Left colon (tissue), 2 donors: ENCODE measurements at regions not wholly inside any gene's neighbourhood (a gene's known extent, or its start where the extent isn't known, plus 50 kb on each side); places are given as distances from the start of the nearest gene placed in this dataset.
A peak's percentile ranks its signal among the peaks of the same experiment; 100 is the strongest.

Source experiments
- ATAC-seq: fragments of 200-7000 bp; cut with Tn5 transposase; one replicate; pipeline ENCODE4 v1.9.1; 2020; ENCODE audit warnings: mild to moderate bottlenecking, moderate library complexity
- DNase-seq, 2 donors: peaks; one replicate each; pipeline ENCODE4 v3.0.0-alpha.2; 2020
- intact Hi-C, 2 donors: fragments of 100-400 bp; cut with DNase I in 1 of 2; cut with micrococcal nuclease in 1 of 2; formaldehyde crosslinking; loops; one replicate each; pipeline versions ENCODE4 v1.11.2 to v1.14.0; 2022; cut with DNase I, micrococcal nuclease
- donor health status: DM: no; HTN: no; CAD: no.
- donor health status: DM: yes; HTN: yes; CAD: no.

- ATAC-seq: no peak
These were observed 230.4 kb downstream of the MREG start for GRCh38 chr2:215782965-215783364.

GRCh38 chr2:215782295-215782694, 231.1 kb downstream of the MREG start:
- DNase-seq (no peak), ATAC-seq (no peak)
- intact Hi-C loops: no loop called here

More at GRCh38 chr2:215782965-215783364, 230.4 kb downstream of the MREG start:
- intact Hi-C loops: no loop called here
- DNase-seq: no peak

- no peak for ATAC-seq
- intact Hi-C loops: no loop called here
- DNase-seq: no peak
These were observed 232.3 kb downstream of the MREG start for GRCh38 chr2:215780907-215781685.

- intact Hi-C loops: no loop called here
- DNase-seq: no peak
- no peak for ATAC-seq
These were observed 233.0 kb downstream of the MREG start for GRCh38 chr2:215780313-215780712.

GRCh38 chr2:215779912-215780311, 233.4 kb downstream of the MREG start:
- no peak for ATAC-seq
- intact Hi-C loops: no loop called here
- DNase-seq: no peak

GRCh38 chr2:215777465-215778044, 235.8 kb downstream of the MREG start:
- ATAC-seq: no peak
- intact Hi-C loops: no loop called here
- DNase-seq: no peak

- ATAC-seq: no peak
- intact Hi-C loops: no loop called here
These were observed 238.2 kb downstream of the MREG start for GRCh38 chr2:215775106-215775505.

GRCh38 chr2:215773728-215774127, 239.6 kb downstream of the MREG start:
- ATAC-seq: no peak
- intact Hi-C loops: no loop called here
- DNase-seq: no peak

More at GRCh38 chr2:215775106-215775505, 238.2 kb downstream of the MREG start:
- no peak for DNase-seq

GRCh38 chr2:215772634-215773563, 240.5 kb downstream of the MREG start:
- peak; percentile 61 for ATAC-seq
- intact Hi-C loops: no loop called here
- DNase-seq: no peak

- intact Hi-C loops: no loop called here
- no peak for DNase-seq
- peak; percentile 95 for ATAC-seq
These were observed 241.3 kb downstream of the MREG start for GRCh38 chr2:215772003-215772402.

GRCh38 chr2:215771241-215771640, 242.1 kb downstream of the MREG start:
- DNase-seq: no peak
- intact Hi-C loops: no loop called here
- no peak for ATAC-seq

- intact Hi-C loops: no loop called here
- DNase-seq: no peak
- ATAC-seq: no peak
These were observed 242.7 kb downstream of the MREG start for GRCh38 chr2:215770668-215771067.

- intact Hi-C loops: no loop called here
- no peak for ATAC-seq
- DNase-seq: no peak
These were observed 244.1 kb downstream of the MREG start for GRCh38 chr2:215769246-215769645.

- DNase-seq (no peak), ATAC-seq (no peak)
- intact Hi-C loops: no loop called here
These were observed 245.7 kb downstream of the MREG start for GRCh38 chr2:215767625-215768024.

- intact Hi-C loops: no loop called here
- ATAC-seq (no peak), DNase-seq (no peak)
These were observed 247.5 kb downstream of the MREG start for GRCh38 chr2:215765729-215766360.

GRCh38 chr2:215764441-215765048, 248.8 kb downstream of the MREG start:
- intact Hi-C loops: no loop called here
- DNase-seq: no peak
- no peak for ATAC-seq

GRCh38 chr2:215760557-215760956, 252.8 kb downstream of the MREG start:
- intact Hi-C loops: no loop called here
- DNase-seq (no peak), ATAC-seq (no peak)

- intact Hi-C loops: no loop called here
- DNase-seq (no peak), ATAC-seq (no peak)
These were observed 253.3 kb downstream of the MREG start for GRCh38 chr2:215760091-215760490.

- DNase-seq: no peak
- intact Hi-C loops: no loop called here
- ATAC-seq: no peak
These were observed 254.7 kb downstream of the MREG start for GRCh38 chr2:215758691-215759090.
